Stimulated activated CD8-positive, alpha-beta memory T cell treated with anti-CD3 and anti-CD28 coated beads, Interleukin-2, amount 100 ng/mL, for 1 hour (primary cell): ENCODE measurements at regions not wholly inside any gene's neighbourhood (a gene's known extent, or its start where the extent isn't known, plus 50 kb on each side); places are given as distances from the start of the nearest gene placed in this dataset.
"Not testable (repeated sequence)": the region's sequence is repeated elsewhere in the genome, so short reads cannot be mapped to it uniquely, and the experiment has no call there.

Experiments
- DNase-seq, 2 donors: peaks; one replicate each; pipeline ENCODE4 v3.0.0-alpha.2; 2020; ENCODE audit warnings: low read depth in 2 of 2

- no peak for DNase-seq
Observed at GRCh38 chr1:195218428-195219212, 1389.6 kb downstream of the KCNT2 start.

- DNase-seq, result no peak
Observed at GRCh38 chr1:195202241-195202640, 1406.0 kb downstream of the KCNT2 start.

- no peak for DNase-seq
Observed at GRCh38 chr1:195200772-195201171, 1407.5 kb downstream of the KCNT2 start.

- DNase-seq, result no peak
Observed at GRCh38 chr1:195197116-195197515, 1411.1 kb downstream of the KCNT2 start.

GRCh38 chr1:195195423-195196057 lies 1412.7 kb downstream of the KCNT2 start:
- no peak for DNase-seq

- no peak for DNase-seq
Observed at GRCh38 chr1:195193134-195193533, 1415.1 kb downstream of the KCNT2 start.

- no peak for DNase-seq
Observed at GRCh38 chr1:195188821-195189220, 1419.4 kb downstream of the KCNT2 start.

GRCh38 chr1:195186544-195186943 lies 1421.7 kb downstream of the KCNT2 start:
- no peak for DNase-seq

- DNase-seq, result no peak
Observed at GRCh38 chr1:195185736-195186135, 1422.5 kb downstream of the KCNT2 start.

GRCh38 chr1:195185321-195185720 lies 1422.9 kb downstream of the KCNT2 start:
- DNase-seq, result no peak

GRCh38 chr1:195173753-195174152 lies 1434.5 kb downstream of the KCNT2 start:
- DNase-seq, result no peak

GRCh38 chr1:195159795-195160194 lies 1448.4 kb downstream of the KCNT2 start:
- DNase-seq, result not testable (repeated sequence)

- DNase-seq, result no peak
Observed at GRCh38 chr1:195158091-195158490, 1450.1 kb downstream of the KCNT2 start.

GRCh38 chr1:195153107-195153506 lies 1455.1 kb downstream of the KCNT2 start:
- no peak for DNase-seq

GRCh38 chr1:195150768-195151167 lies 1457.5 kb downstream of the KCNT2 start:
- no peak for DNase-seq

- no peak for DNase-seq
Observed at GRCh38 chr1:195141294-195141693, 1466.9 kb downstream of the KCNT2 start.

GRCh38 chr1:195130598-195130997 lies 1477.6 kb downstream of the KCNT2 start:
- no peak for DNase-seq

GRCh38 chr1:195122497-195122896 lies 1485.7 kb downstream of the KCNT2 start:
- DNase-seq, result no peak

- no peak for DNase-seq
Observed at GRCh38 chr1:195113471-195113870, 1494.8 kb downstream of the KCNT2 start.

GRCh38 chr1:195105773-195106172 lies 1502.5 kb downstream of the KCNT2 start:
- DNase-seq, result no peak

GRCh38 chr1:195105281-195105680 lies 1503.0 kb downstream of the KCNT2 start:
- DNase-seq, result no peak

GRCh38 chr1:195097316-195097715 lies 1510.9 kb downstream of the KCNT2 start:
- DNase-seq, result no peak

- DNase-seq, result no peak
Observed at GRCh38 chr1:195096051-195096521, 1512.2 kb downstream of the KCNT2 start.
